Tibial artery (tissue), 4 donors: ENCODE measurements at regions not wholly inside any gene's neighbourhood (a gene's known extent, or its start where the extent isn't known, plus 50 kb on each side); places are given as distances from the start of the nearest gene placed in this dataset.

Experiments
- DNase-seq, 2 donors: peaks; one replicate each; pipeline ENCODE4 v3.0.0-alpha.2; 2019
- H3K27ac ChIP-seq, 2 donors: fragments of 200-600 bp; sonication (generic) in 1 of 2; 1 replicate in 1 of 2; 2 replicates in 1 of 2; pipeline ENCODE4 v1.5.1; 2018 to 2019; ENCODE audit warnings: mild to moderate bottlenecking in 1 of 2
- H3K27me3 ChIP-seq, 2 donors: fragments of 200-600 bp; sonication (generic) in 1 of 2; one replicate each; pipeline versions ENCODE4 v1.5.1 to v1.6.0; 2016 to 2019
- H3K36me3 ChIP-seq, 3 donors: fragments of 200-600 bp; sonication (generic) in 2 of 3; one replicate each; pipeline ENCODE4 v1.5.1; 2016 to 2019; ENCODE audit warnings: mild to moderate bottlenecking in 2 of 3
- H3K4me1 ChIP-seq, 4 donors: fragments of 200-600 bp; sonication (generic) in 2 of 4; 1 replicate in 3 of 4; 2 replicates in 1 of 4; pipeline ENCODE4 v1.5.1; 2016 to 2019
- H3K4me3 ChIP-seq, 2 donors: fragments of 200-600 bp; sonication (generic) in 1 of 2; 1 replicate in 1 of 2; 2 replicates in 1 of 2; pipeline ENCODE4 v1.5.1; 2018 to 2019; ENCODE audit warnings: mild to moderate bottlenecking in 2 of 2
- H3K9me3 ChIP-seq, 3 donors: fragments of 200-600 bp; sonication (generic) in 1 of 3; one replicate each; pipeline ENCODE4 v1.5.1; 2016 to 2019
- CTCF ChIP-seq, 2 experiments: fragments of 200-600 bp in 1 of 2; fragments of 450-650 bp in 1 of 2; IDR thresholded peaks; one replicate each; pipeline ENCODE4 v1.5.1; 2017 to 2019; ENCODE audit warnings: antibody characterized with exemption in 2 of 2, mild to moderate bottlenecking in 1 of 2, moderate library complexity in 1 of 2
- intact Hi-C: fragments of 100-400 bp; cut with DNase I; formaldehyde crosslinking; loops from one replicate; pipeline ENCODE4 v1.15.0; 2023; ENCODE audit warnings: low total_unique reads

GRCh38 chr5:20359377-20359776, 371.4 kb upstream of the CDH18 start:
- no peak for TF ChIP-seq CTCF (IDR thresholded peaks at IDR 0.05)
- Histone ChIP-seq H3K36me3 (no peaks in the 10 kb centered on the region), H3K4me1 (no peaks in the 10 kb centered on the region), H3K27ac (no peak overlapping the region), H3K4me3 (no peak overlapping the region), H3K9me3 (no peaks in the 10 kb centered on the region), H3K27me3 (no peaks in the 10 kb centered on the region)
- DNase-seq = no peak
- intact Hi-C loops = no loop called here

GRCh38 chr5:20353499-20353898, 365.5 kb upstream of the CDH18 start:
- no peak overlapping the region for H3K4me3 ChIP-seq
- intact Hi-C loops = no loop called here
- H3K36me3 ChIP-seq = no peaks in the 10 kb centered on the region
- TF ChIP-seq CTCF (IDR thresholded peaks at IDR 0.05) = no peak
- no peaks in the 10 kb centered on the region for H3K9me3 ChIP-seq
- H3K27me3 ChIP-seq = no peaks in the 10 kb centered on the region
- no peak overlapping the region for H3K27ac ChIP-seq
- H3K4me1 ChIP-seq = no peaks in the 10 kb centered on the region
- DNase-seq = no peak

GRCh38 chr5:20351849-20352248, 363.8 kb upstream of the CDH18 start:
- Histone ChIP-seq H3K9me3 (no peaks in the 10 kb centered on the region), H3K36me3 (no peaks in the 10 kb centered on the region), H3K27me3 (no peaks in the 10 kb centered on the region), H3K27ac (no peak overlapping the region), H3K4me1 (no peaks in the 10 kb centered on the region), H3K4me3 (no peak overlapping the region)
- no peak for DNase-seq
- intact Hi-C loops = no loop called here
- no peak for TF ChIP-seq CTCF (IDR thresholded peaks at IDR 0.05)

GRCh38 chr5:20348321-20348720, 360.3 kb upstream of the CDH18 start:
- no peaks in the 10 kb centered on the region for H3K9me3 ChIP-seq
- no peaks in the 10 kb centered on the region for H3K4me1 ChIP-seq
- H3K27ac ChIP-seq = no peak overlapping the region
- TF ChIP-seq CTCF (IDR thresholded peaks at IDR 0.05) = no peak
- DNase-seq = no peak
- intact Hi-C loops = no loop called here
- H3K27me3 ChIP-seq = no peaks in the 10 kb centered on the region
- H3K36me3 ChIP-seq = no peaks in the 10 kb centered on the region
- no peak overlapping the region for H3K4me3 ChIP-seq

GRCh38 chr5:20347334-20347733, 359.3 kb upstream of the CDH18 start:
- Histone ChIP-seq H3K27me3 (no peaks in the 10 kb centered on the region), H3K36me3 (no peaks in the 10 kb centered on the region), H3K4me3 (no peak overlapping the region), H3K27ac (no peak overlapping the region), H3K9me3 (no peaks in the 10 kb centered on the region), H3K4me1 (no peaks in the 10 kb centered on the region)
- DNase-seq = no peak
- TF ChIP-seq CTCF (IDR thresholded peaks at IDR 0.05) = no peak
- intact Hi-C loops = no loop called here

GRCh38 chr5:20340126-20340525, 352.1 kb upstream of the CDH18 start:
- intact Hi-C loops = no loop called here
- Histone ChIP-seq H3K27ac (no peak overlapping the region), H3K36me3 (no peaks in the 10 kb centered on the region), H3K9me3 (no peaks in the 10 kb centered on the region), H3K4me1 (no peaks in the 10 kb centered on the region), H3K4me3 (no peak overlapping the region), H3K27me3 (no peaks in the 10 kb centered on the region)
- no peak for TF ChIP-seq CTCF (IDR thresholded peaks at IDR 0.05)
- no peak for DNase-seq
